ENCODE measurements at regions not wholly inside any gene's neighbourhood (a gene's known extent, or its start where the extent isn't known, plus 50 kb on each side); places are given as distances from the start of the nearest gene placed in this dataset.

DNA sequence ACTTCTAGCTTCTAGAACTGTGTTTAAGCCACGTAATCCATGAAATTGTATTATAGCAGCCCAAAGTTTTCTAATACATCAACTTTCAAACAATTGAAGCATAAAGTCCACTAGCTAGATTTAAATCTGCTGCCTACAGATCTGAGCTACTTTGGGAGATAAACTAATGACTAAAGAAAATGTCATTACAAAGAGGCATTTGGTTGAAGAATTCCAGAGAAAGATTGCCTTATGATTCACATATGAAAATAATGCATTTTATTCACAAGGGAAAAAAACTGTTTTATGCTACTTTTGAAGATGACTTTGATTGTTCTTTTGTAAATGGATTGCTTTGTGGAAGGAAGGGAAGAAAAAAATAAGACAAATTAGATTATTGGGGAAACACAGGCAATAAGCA, 124.1 kb upstream of the SLIT2 start:
- H2AFZ ChIP-seq (ENCODE audit: low read length), result no peak overlapping the region
- H2AK5ac ChIP-seq (ENCODE audit: insufficient read length, low read length), result no peak overlapping the region
- H3K9ac ChIP-seq (ENCODE audit: extremely low read depth, insufficient read length, low read length), result no peak overlapping the region
- H2BK5ac ChIP-seq (ENCODE audit: insufficient read length, low read length), result no peak overlapping the region
- no peaks in the 10 kb centered on the region for H3K79me2 ChIP-seq (ENCODE audit: insufficient read depth, low read length)
- H2BK12ac ChIP-seq (ENCODE audit: insufficient read length, low read depth, low read length), result no peak overlapping the region
- H4K20me1 ChIP-seq (ENCODE audit: control insufficient read depth, insufficient read depth, insufficient read length), result no peaks in the 10 kb centered on the region
- no peak overlapping the region for H3K14ac ChIP-seq (ENCODE audit: insufficient read depth, low read length)
- Mint-ChIP-seq H3K36me3 (ENCODE audit: insufficient read depth in 1 of 3, low read depth in 3 of 3) (no peaks in the 10 kb centered on the region), H3K27ac (no peak overlapping the region), H3K9me3 (no peaks in the 10 kb centered on the region), H3K27me3 (ENCODE audit: low read depth) (no peaks in the 10 kb centered on the region), H3K4me3 (no peak overlapping the region), H3K4me1 (no peaks in the 10 kb centered on the region)
- TF ChIP-seq CTCF (conservative IDR thresholded peaks at IDR 0.05), result no peak
- no peak overlapping the region for H4K91ac ChIP-seq (ENCODE audit: insufficient read length, low read depth, low read length)
- DNase-seq, result no peak
- H3K4ac ChIP-seq (ENCODE audit: low read depth, low read length), result no peak overlapping the region
- H3K79me1 ChIP-seq (ENCODE audit: insufficient read depth, low read depth, low read length, poor library complexity, severe bottlenecking), result no peaks in the 10 kb centered on the region
- H3K9me3 ChIP-seq (ENCODE audit: control insufficient read depth, low read depth, low read length), result no peaks in the 10 kb centered on the region
- no peak overlapping the region for H2BK120ac ChIP-seq (ENCODE audit: low read depth, low read length, poor library complexity, severe bottlenecking)
- H3K23me2 ChIP-seq (ENCODE audit: insufficient read length, low read depth, low read length, poor library complexity, severe bottlenecking), result no peaks in the 10 kb centered on the region
- no peak overlapping the region for H2BK15ac ChIP-seq (ENCODE audit: low read depth, low read length)
- H4K8ac ChIP-seq (replicated peaks; ENCODE audit: insufficient read length, low read depth, low read length), result no peak overlapping the region
- no peaks in the 10 kb centered on the region for H3K4me1 ChIP-seq (ENCODE audit: insufficient read depth, low read length)
- H3T11ph ChIP-seq (ENCODE audit: low read length), result no peak overlapping the region
- H3K27me3 ChIP-seq (ENCODE audit: insufficient read depth, low read length), result no peaks in the 10 kb centered on the region
- H3K4me2 ChIP-seq (ENCODE audit: insufficient read depth, insufficient read length, low read length), result no peak overlapping the region
- H3K23ac ChIP-seq (ENCODE audit: insufficient read length, low read depth, low read length), result no peak overlapping the region
- no peak overlapping the region for H2BK20ac ChIP-seq (ENCODE audit: low read depth, low read length, poor library complexity, severe bottlenecking)
- H3K27ac ChIP-seq (ENCODE audit: insufficient read length, low read depth, low read length), result no peak overlapping the region
- H3K18ac ChIP-seq (ENCODE audit: insufficient read length, low read depth, low read length), result no peak overlapping the region
- no CpG with 5 or more reads among the region's 1 CpG for WGBS (ENCODE audit: extremely low coverage, insufficient read length, low lambda C conversion rate)
- H3K56ac ChIP-seq (ENCODE audit: insufficient read length, low read depth, low read length), result no peak overlapping the region
- H4K5ac ChIP-seq (ENCODE audit: insufficient read length, low read depth, low read length), result no peak overlapping the region
